GM18861 (cell line): ENCODE measurements at regions not wholly inside any gene's neighbourhood (a gene's known extent, or its start where the extent isn't known, plus 50 kb on each side); places are given as distances from the start of the nearest gene placed in this dataset.
"Not testable (repeated sequence)": the region's sequence is repeated elsewhere in the genome, so short reads cannot be mapped to it uniquely, and the experiment has no call there.

ENCODE experiments used
- ATAC-seq: cut with Tn5 transposase; IDR thresholded peaks from one replicate; pipeline ENCODE4 v1.9.1; 2021; ENCODE audit not compliant: unreplicated experiment

GRCh38 chr9:38944881-38945449 lies 225.0 kb upstream of the FAM240B start:
- ATAC-seq, result not testable (repeated sequence)

DNA sequence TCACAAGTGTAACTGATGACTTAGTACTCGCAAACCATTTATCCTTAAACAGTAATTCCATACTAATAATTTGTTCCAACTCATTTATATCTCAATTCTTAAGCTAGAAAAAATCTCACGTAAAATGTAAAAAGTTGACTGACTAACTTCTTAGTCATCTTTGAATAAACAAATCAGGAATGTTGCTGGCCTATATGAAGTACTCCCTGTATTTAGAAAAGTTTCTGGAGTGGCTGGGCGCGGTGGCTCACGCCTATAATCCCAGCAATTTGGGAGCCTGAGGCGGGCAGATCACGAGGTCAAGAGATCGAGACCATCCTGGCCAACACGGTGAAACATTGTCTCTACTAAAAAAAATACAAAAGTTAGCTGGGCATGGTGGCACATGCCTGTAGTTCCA lies 220.6 kb upstream of the FAM240B start:
- ATAC-seq, result not testable (repeated sequence)

GRCh38 chr9:38938637-38939036 lies 218.7 kb upstream of the FAM240B start:
- ATAC-seq, result not testable (repeated sequence)

- ATAC-seq, result not testable (repeated sequence)
Observed at GRCh38 chr9:38927970-38928369, 208.0 kb upstream of the FAM240B start.

GRCh38 chr9:38926565-38926964 lies 206.6 kb upstream of the FAM240B start:
- not testable (repeated sequence) for ATAC-seq

- ATAC-seq, result not testable (repeated sequence)
Observed at GRCh38 chr9:38921253-38921652, 201.3 kb upstream of the FAM240B start.

- not testable (repeated sequence) for ATAC-seq
Observed at GRCh38 chr9:38910629-38911028, 190.7 kb upstream of the FAM240B start.

- ATAC-seq, result not testable (repeated sequence)
Observed at GRCh38 chr9:38904719-38905118, 184.8 kb upstream of the FAM240B start.

DNA sequence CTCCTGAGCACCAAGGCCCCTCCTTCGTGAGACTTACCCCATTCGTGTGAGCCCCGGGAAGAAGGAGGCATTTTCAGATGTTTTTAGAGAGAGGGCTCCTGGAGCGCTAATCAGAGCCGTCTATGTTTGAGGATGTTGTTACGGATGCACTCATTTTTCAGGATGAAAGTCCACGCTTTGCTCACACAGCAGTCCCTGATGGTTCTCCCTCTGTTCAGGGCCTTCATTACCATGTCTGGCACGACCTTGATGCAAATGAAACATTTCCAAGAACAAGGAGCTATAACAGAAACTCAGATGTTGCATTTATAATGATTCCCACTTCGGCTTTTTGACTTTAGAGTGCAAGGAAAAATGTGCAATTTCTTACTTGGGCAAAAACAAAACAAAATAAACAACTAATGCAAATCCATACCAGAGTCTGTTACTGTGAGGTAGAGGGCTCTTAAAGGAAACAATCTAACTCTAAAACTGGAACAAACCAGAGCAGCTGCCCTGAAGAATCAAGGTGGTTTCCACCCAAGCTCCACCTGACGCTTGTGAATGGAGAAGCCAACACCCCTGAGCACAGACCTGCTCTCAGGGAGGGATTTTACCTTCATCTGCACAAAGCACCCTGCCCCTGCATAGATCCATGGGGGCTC lies 181.7 kb upstream of the FAM240B start:
- not testable (repeated sequence) for ATAC-seq

DNA sequence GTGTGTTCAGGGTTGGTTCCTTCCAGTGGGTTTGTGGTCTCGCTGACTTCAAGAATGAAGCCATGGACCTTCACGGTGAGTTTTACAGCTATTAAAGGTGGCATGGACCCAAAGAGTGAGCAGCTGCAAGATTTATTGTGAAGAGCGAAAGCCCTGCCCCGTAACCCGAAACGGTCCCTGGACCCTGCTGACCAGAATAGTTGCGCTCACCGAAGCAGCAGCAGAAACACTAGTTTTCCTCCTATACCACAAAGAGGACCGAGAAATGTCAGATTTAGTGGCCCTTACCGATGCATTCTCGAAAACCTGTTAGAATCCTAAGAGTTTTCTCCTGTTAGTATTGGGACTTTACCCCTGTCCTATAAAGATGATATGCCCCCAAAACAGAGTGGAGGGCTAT lies 176.5 kb upstream of the FAM240B start:
- ATAC-seq, result not testable (repeated sequence)

DNA sequence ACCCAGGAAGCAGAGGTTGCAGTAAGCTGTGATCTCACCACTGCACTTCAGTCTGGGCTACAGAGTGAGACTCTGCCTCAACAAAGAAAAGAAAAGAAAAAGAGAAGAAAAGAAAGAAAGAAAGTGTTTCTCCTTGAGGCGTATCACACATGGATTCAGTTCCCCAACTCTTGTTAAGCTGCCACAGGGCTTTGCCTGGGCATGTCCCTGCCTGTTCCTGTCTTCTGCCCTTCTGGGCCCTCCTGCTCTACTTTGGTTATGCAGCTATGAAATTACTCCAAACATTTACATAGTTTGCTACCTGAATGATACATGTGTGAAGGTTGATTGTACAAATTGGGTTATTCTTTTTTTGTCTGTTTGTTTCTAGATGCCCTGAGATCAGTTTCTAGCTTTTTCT lies 175.3 kb upstream of the FAM240B start:
- peak; percentile 62 for ATAC-seq

GRCh38 chr9:38892539-38893232 lies 172.8 kb upstream of the FAM240B start:
- not testable (repeated sequence) for ATAC-seq

GRCh38 chr9:38886076-38886475 lies 166.1 kb upstream of the FAM240B start:
- not testable (repeated sequence) for ATAC-seq

- ATAC-seq, result not testable (repeated sequence)
Observed at GRCh38 chr9:38875616-38876015, 155.7 kb upstream of the FAM240B start.

DNA sequence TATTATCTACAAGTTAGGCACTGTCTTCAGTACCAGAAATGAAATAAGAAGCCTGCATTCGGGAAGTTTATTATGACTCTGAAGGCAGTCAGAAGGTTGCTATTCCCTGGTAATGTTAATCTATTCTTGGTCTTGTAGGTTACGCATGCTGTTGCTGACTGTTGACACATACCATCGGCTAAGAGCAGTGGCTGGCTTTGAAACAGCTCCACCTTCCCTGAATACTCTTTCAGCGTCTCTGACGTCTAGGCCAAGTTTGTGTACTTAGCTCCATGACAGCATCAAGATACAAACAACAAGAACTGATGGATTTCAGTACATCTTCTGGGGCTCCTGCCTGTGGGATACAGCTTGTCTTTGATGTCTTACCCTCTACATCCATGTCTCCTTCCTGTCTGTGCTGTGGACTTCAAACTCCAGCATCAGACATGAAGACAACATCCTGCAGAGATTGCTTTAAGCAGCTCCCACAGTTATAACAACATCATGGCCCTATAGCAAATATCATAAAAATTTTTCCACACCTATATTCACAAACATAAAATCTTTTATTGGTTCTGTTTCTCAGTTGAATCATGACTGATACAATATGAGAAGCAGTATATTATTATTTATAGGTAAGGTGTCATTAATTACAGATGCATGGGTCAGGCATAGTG lies 151.5 kb upstream of the FAM240B start:
- not testable (repeated sequence) for ATAC-seq

GRCh38 chr9:38859827-38860226 lies 139.9 kb upstream of the FAM240B start:
- not testable (repeated sequence) for ATAC-seq

GRCh38 chr9:38848966-38849365 lies 129.0 kb upstream of the FAM240B start:
- ATAC-seq, result not testable (repeated sequence)

DNA sequence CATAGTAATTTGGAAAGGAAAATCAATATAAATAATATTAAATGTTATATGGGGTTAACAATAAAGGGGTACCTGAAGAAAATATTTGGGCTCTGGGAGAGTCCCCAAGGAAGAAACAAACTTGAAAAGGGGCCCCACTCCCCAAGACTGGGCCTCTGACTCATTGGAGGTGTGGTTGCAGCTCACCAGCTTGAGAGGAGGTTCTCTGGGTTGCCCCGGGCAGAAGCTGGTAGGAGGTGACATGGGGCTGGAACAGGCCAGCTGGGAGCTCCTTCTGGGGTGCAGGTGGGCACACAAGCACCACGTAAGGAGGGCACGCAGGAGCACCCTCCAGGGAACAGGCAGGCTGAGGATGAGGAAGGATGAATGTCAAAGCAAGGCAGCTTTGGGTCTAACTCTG lies 120.3 kb upstream of the FAM240B start:
- ATAC-seq, result not testable (repeated sequence)

DNA sequence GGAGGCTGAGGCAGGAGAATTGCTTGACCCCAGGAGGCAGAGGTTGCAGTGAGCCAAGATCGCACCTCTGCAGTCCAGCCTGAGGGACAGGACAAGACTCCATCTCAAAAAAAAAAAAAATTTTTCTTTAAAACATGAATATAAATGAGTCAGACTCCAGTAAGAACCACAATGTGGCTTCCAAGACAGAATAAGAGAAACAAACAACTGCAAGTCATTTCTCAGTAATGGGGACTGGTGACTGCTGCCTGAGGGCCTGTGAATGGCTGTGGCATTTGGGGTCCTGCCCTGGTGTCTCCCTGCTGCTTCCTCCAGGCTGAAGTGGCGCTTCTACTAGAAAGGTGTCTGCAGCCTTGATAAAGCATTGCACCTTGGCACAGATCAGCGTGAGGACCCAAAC lies 113.8 kb upstream of the FAM240B start:
- ATAC-seq, result not testable (repeated sequence)

GRCh38 chr9:38813855-38814254 lies 93.9 kb upstream of the FAM240B start:
- not testable (repeated sequence) for ATAC-seq

DNA sequence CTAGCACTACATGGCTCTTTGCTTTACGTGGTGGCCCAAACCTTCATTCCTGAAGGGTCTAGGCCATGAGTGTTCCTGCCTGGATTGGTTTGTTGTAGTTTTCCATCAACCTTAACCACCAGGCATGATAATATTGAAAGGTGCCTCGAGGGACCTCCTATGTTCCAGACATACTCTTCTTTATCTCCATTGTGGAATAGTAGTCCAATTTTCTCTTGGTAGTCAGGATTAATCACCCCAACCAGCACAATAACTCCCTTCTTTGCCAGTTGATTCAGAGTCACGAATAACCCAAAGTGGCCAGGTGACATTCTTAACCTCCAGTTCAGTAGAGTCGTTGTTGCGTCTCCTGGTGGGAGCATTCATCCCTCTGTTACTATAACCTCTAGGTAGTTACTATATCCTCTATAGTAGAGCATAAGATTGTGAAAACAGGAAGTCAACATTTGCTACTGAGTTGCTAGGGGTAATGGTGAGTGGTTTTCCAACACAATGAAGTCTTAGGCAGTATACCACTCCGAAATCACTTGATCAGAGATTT lies 88.1 kb upstream of the FAM240B start:
- ATAC-seq, result not testable (repeated sequence)
